Prostate gland (tissue), 2 donors: ENCODE measurements at regions not wholly inside any gene's neighbourhood (a gene's known extent, or its start where the extent isn't known, plus 50 kb on each side); places are given as distances from the start of the nearest gene placed in this dataset.

Experiments
- CTCF ChIP-seq, 4 experiments: fragments of 200-600 bp in 2 of 4; fragments of 450-650 bp in 2 of 4; sonication (generic) in 2 of 4; IDR thresholded peaks; 1 replicate in 3 of 4; 2 replicates in 1 of 4; pipeline ENCODE4 v1.5.1; 2016 to 2019; ENCODE audit warnings: antibody characterized with exemption in 4 of 4, mild to moderate bottlenecking in 2 of 4, moderate library complexity in 2 of 4
- POLR2A ChIP-seq: fragments of 450-650 bp; IDR thresholded peaks from one replicate; pipeline ENCODE4 v1.6.1; 2016; ENCODE audit warnings: antibody characterized with exemption, mild to moderate bottlenecking

- TF ChIP-seq CTCF (IDR thresholded peaks at IDR 0.05) (no peak), POLR2A (no peak)
These were observed 289.6 kb downstream of the EPM2A start for GRCh38 chr6:145445674-145446073.
